Tibial nerve (tissue), 4 donors: ENCODE measurements at regions not wholly inside any gene's neighbourhood (a gene's known extent, or its start where the extent isn't known, plus 50 kb on each side); places are given as distances from the start of the nearest gene placed in this dataset.

Source experiments
- CTCF ChIP-seq, 5 experiments: fragments of 200-600 bp in 3 of 5; fragments of 450-650 bp in 2 of 5; sonication (generic) in 3 of 5; IDR thresholded peaks; one replicate each; pipeline ENCODE4 v1.5.1; 2016 to 2019; ENCODE audit warnings: antibody characterized with exemption in 5 of 5, mild to moderate bottlenecking in 3 of 5, moderate library complexity in 2 of 5
- EP300 ChIP-seq, 2 donors: sonication (generic); formaldehyde crosslinking; IDR thresholded peaks; one replicate each; pipeline ENCODE4 v1.6.1; 2017; ENCODE audit warnings: antibody characterized with exemption in 2 of 2, mild to moderate bottlenecking in 1 of 2
- POLR2A ChIP-seq, 2 donors: fragments of 450-650 bp; IDR thresholded peaks; one replicate each; pipeline ENCODE4 v1.6.1; 2017; ENCODE audit warnings: antibody characterized with exemption in 2 of 2, mild to moderate bottlenecking in 2 of 2, moderate library complexity in 2 of 2

GRCh38 chr15:38091078-38091645, 156.7 kb downstream of the TMCO5A start:
- no peak for TF ChIP-seq CTCF (IDR thresholded peaks at IDR 0.05)
- no peak for TF ChIP-seq POLR2A (IDR thresholded peaks at IDR 0.05)
- no peak for TF ChIP-seq EP300 (IDR thresholded peaks at IDR 0.05)
